ENCODE measurements at regions not wholly inside any gene's neighbourhood (a gene's known extent, or its start where the extent isn't known, plus 50 kb on each side); places are given as distances from the start of the nearest gene placed in this dataset.
"Not testable (repeated sequence)": the region's sequence is repeated elsewhere in the genome, so short reads cannot be mapped to it uniquely, and the experiment has no call there.

GRCh38 chr5:8557728-8558127, 688.8 kb downstream of the MTRR start:
- no peak for DNase-seq (ENCODE audit: low read depth in 2 of 2)

DNA sequence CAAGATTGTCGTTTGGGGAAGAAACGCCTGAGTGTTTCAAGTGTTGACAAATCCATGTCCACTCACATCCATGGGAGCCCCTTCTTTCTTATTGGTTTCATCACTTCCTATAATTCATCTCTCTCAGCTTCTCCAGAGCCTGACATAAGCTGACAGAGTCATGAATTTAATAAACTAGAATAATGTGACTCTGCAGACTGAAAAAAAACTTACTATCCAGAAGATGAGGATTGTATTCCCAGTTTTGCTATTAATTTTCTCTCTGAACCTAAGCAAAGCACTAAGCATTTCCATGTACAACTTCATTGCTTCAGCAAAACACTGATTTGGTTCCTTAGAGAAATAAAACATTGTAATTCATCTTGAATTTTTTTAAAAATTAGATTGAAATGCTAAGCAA, 691.8 kb downstream of the MTRR start:
- no peak for DNase-seq (ENCODE audit: low read depth in 2 of 2)

- no peak for DNase-seq (ENCODE audit: low read depth in 2 of 2)
These were observed 692.4 kb downstream of the MTRR start for GRCh38 chr5:8561224-8561840.

DNA sequence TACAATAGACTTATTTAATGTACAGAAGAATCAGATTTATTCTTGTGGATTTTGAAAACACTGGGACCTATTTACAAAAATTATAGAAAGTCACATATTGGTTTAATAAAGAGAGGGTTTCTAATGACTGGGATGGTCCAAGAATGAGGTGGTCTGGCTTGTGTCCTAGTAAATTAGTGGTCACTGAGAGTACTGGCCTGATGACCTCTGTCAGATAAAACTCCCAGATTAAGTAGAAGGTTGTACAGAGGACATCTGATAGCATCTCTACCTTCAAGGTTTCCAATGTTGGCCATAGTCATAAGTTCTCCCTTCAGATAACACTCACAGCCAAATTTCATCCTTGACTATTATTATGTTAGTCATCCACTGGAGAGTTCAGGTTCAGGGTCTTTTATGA, 692.9 kb downstream of the MTRR start:
- no peak for DNase-seq (ENCODE audit: low read depth in 2 of 2)

- DNase-seq (ENCODE audit: low read depth in 2 of 2): not testable (repeated sequence)
These were observed 694.6 kb downstream of the MTRR start for GRCh38 chr5:8563540-8563939.

- DNase-seq (ENCODE audit: low read depth in 2 of 2): no peak
These were observed 699.9 kb downstream of the MTRR start for GRCh38 chr5:8568858-8569257.

DNA sequence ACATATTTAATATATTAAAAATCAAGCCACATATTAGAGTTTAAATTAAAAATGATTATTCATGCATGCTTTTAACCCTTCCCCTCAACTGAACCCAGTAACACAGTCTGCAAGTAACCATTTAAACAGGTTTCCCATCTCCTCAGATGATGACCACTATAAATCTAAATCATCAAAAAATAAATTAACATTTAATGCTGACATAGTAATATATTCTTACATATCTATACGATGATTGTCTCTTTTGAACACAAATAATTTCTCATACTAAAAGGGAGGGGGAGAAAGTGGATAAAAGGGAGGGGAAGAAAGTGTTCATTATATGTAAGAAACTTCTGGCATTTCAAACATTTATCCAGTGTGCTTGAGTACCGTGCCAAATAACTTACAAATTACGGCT, 701.6 kb downstream of the MTRR start:
- no peak for DNase-seq (ENCODE audit: low read depth in 2 of 2)

DNA sequence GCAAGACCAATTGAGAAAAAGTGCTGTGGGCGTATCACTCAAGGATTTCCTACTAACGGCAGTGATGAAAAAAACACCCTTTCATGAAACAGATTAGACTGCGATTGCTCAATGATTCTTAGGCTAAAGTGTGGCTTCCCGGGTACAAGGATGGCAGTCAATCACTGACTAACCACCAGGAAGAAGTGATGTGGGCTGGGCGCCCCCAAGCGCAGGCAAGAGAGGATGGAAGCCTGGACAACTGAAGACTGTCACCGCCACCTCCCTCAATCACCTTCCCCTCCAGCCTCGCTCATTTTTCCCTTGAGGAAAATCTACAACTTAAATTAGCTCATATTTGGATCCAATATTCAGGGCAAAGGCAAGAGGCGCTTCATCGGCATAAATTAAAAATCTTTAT, 707.2 kb downstream of the MTRR start:
- no peak for DNase-seq (ENCODE audit: low read depth in 2 of 2)

GRCh38 chr5:8577792-8578191, 708.8 kb downstream of the MTRR start:
- no peak for DNase-seq (ENCODE audit: low read depth in 2 of 2)

DNA sequence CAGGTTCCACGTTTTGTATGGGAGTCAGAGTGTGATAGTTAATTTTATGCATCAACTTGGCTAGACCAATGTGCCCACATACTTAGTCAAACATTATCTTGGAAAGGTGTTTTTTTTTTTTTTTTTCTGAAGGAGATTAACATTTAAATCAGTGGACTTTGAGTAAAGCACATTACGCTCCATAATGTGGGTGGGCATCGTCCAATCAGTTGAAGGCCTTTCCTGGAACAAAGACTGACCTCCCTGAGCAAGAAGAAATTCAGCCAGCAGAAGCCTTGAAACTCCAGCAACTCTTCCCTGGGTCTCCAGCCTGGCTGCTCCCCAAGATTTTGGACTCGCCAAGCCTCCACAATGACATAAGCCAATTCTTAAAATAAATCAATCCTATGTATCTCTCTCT, 711.4 kb downstream of the MTRR start:
- no peak for DNase-seq (ENCODE audit: low read depth in 2 of 2)

- no peak for DNase-seq (ENCODE audit: low read depth in 2 of 2)
These were observed 712.1 kb downstream of the MTRR start for GRCh38 chr5:8581047-8581446.

DNA sequence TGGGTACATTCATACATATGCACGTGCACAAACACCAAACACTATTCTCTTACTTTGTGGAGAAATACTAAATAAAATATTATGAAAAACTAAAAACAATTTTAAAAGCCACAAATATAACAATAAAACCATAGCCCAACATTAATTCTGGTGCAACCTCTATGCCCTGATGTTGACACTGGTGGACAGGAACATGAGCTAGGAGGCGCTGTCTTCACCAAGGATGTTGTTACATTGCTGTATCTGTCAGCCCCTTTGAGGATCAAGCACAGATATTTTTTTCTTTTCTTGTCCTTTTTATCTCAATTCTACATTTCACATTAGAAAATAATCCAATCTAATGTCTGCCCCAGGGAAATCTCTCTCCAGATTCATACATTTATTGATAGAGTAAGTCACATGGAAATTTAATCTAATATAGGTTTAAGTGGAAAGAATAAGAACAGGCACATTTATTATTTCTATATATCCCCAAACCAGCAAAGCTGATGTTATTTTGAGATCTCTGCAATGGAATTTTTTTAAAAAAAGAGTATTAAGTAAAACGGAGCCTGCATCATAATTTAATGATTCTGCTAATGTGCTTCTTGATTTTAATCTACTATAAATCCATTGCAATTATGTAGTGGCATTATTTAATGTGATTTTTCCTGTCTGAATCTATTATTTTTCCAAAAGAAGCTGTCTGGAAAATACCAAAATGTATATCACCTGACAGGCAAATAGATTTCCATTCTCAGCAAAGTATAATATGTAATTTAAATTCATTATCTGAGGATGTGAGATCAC, 716.5 kb downstream of the MTRR start:
- no peak for DNase-seq (ENCODE audit: low read depth in 2 of 2)

- no peak for DNase-seq (ENCODE audit: low read depth in 2 of 2)
These were observed 722.0 kb downstream of the MTRR start for GRCh38 chr5:8590959-8591358.

DNA sequence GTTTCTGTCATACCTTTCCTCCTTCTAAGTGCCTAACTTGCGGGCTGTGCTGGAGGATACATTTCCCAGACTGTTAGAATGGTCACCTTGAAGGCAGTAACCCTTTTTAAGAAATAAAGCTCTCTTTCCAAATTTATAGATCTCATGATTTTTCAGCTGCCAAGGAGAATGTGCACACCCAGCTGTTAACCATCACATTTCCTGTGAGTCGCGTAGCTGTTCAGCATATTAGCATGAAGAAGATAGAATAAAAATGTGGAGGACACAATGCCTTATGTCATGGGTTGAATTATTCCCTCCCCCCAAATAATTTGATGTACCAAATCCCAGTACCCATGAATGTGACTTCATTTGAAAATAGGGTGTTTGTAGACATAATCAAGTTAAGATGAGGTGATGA, 729.4 kb downstream of the MTRR start:
- DNase-seq (ENCODE audit: low read depth in 2 of 2): no peak

DNA sequence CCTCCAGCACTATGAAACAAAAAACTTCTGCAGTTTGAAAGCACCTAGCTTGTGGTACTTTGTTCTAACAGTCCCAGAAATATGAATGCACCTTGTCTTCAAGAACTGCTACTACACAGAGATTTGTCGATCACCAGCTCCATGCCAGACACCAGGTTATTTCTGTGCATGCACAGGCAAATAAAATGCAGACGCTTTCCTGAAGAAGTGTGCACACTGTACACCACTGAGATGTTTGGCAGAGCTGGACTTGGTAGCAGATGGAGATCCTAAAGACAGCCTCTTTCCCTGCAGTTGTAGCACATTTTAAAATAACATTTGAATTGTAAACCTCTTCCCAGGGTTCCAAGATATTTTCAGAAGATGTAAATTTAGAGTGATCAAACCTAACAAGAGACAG, 730.0 kb downstream of the MTRR start:
- DNase-seq (ENCODE audit: low read depth in 2 of 2): no peak

- DNase-seq (ENCODE audit: low read depth in 2 of 2): no peak
These were observed 731.9 kb downstream of the MTRR start for GRCh38 chr5:8600843-8601242.

DNA sequence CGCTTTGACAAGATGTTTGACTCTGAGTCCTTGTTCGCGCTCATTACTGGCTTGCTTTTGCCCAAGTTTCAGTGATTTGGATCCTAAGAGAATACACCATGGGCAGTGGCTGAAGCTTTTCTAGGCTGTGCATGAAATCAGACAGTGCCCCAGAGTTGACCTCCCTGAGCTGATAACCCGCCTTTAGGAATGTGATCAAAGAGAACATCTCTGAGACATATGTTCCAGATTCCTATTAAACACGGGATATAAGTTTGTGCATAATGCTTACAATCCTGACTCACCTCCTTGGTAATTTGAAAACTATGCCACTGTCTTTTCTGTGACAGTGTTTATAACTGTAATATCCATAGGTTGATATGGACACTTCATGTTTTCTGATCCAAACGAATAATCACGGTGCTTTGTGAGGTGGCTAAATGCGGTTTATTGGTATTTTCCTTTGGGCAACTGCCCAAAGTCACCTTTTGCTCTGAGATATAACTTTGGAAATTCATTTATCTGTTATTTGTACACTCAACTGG, 732.9 kb downstream of the MTRR start:
- no peak for DNase-seq (ENCODE audit: low read depth in 2 of 2)

DNA sequence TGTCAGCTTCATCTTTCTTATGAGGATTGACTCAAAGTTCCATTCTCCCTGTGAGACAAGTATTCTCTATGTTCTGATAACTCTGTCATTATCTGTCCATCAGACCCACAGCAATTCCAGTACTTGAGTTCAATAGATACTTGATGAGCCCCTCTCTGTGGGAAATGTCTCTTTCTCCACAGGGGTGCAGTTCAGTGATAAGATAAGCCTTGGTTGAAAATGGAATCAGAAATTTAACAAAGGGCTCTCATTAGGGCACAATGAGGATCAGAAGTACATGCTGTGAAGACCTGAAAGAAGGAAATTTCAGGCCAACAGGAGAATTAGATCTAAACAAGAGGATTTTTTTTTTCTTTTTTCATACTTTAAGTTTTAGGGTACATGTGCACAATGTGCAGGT, 737.3 kb downstream of the MTRR start:
- DNase-seq (ENCODE audit: low read depth in 2 of 2): no peak

- DNase-seq (ENCODE audit: low read depth in 2 of 2): no peak
These were observed 742.1 kb downstream of the MTRR start for GRCh38 chr5:8611067-8611466.

- no peak for DNase-seq (ENCODE audit: low read depth in 2 of 2)
These were observed 744.2 kb downstream of the MTRR start for GRCh38 chr5:8613078-8613685.

DNA sequence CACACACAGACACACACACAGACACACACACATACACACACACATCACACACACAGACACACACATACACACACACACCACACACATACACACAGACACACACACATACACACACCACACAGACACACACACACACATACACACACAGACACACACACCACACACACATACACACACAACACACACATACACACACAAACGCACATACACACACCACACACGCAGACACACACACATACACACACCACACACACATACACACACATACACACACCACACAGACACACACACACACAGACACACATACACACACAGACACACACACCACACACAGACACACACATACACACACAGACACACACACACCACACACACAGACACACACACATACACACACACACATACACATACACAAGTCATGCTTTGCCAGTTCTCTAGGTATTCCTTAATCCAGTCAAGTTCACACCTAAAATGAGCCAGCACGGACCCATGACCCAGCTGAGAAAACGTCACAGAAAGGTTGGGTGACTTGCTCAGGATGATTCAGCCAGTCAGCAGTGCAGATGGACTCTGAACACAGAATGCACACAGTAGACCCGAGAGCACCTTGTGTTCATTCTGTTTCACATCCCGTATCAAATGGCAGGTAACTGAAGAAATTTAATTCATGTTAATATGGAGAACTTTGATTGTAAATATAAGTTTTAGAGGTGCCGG, 746.4 kb downstream of the MTRR start:
- no peak for DNase-seq (ENCODE audit: low read depth in 2 of 2)

DNA sequence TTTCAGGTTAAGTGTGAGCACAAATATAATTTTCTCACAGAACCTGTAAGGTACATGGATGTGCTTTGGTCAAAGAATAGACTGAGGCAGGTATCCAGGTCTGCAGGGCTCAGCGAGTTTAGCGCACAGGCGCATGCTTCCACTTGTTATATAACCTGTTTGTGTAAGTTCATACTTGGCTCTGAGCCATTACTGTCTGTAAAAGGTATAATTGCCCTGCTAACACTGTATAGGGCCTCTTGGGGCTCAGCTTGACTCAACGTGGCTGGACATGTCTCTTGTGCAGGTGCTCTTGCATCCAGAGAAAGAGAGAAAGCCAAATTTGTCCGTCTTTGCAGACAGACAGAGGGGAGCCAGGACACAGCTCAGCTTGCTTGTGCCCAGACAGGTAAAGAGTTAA, 759.6 kb downstream of the MTRR start:
- DNase-seq (ENCODE audit: low read depth in 2 of 2): no peak
